ENCODE measurements at regions not wholly inside any gene's neighbourhood (a gene's known extent, or its start where the extent isn't known, plus 50 kb on each side); places are given as distances from the start of the nearest gene placed in this dataset.

DNA sequence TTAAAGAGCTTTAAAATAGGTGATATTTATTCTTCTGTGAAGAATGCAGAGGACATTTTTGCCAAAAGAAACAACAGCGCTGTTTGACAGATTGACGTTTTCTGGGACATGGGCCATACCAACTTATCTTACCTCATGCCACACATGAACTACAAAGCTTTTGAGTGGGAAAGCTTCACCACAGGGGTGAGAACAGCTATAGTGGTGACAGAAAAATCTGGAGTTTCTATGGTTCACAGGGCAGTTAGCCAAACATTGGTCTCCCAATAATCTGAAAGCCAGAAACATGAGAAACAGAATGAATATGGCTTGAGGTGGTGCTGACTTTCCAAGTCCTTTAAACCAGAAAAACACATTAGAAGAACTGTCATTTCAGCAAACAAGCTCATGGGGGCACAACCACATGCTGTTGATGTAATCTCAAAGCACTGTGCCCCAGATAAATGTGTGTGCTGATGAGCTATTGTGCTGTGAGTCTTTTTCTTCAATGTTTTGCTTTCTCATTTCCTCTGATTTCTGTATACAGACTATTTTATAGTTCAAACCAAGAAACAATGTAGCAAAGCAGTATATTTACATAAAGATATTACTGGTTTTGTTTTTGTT is 905.4 kb downstream of the SLC16A7 start:
- dilution Hi-C loops (cut with MboI; ENCODE audit: extremely low pct_ligation_motif_present, low sequenced_read_pairs) = no loop called here

DNA sequence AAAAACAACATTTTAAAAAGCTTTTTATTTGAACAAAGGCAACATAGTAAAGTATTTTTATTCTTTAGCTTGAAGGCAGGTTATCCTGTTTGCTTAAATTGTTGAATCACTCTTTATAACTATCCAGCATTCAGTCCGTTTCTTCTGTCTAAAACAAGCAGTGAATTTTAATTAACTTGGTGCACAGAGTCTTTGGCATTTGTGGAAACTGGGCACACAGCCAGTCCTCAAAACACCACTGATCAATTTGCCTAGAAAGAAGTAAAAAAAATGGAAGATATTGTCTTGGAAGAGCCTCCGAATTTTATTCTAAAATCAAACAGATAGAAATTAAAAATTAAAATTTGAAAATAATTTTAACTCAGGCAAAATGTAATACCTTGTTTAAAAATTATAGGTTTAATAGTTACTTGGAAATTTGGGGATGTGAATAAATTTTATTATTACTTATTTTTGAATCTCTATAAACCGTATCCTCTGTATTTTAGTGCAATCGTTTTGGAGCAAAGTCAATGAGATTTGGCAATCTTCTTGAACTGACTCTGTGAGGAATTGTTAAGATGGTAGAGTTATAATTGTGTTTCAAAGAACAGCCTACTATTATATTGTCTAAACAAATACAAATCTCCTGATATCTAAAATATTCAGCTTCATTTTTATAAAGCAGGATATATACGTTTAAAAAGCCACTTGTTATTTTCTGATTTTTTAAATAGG is 927.0 kb downstream of the SLC16A7 start:
- Histone ChIP-seq H3K9ac (ENCODE audit: control insufficient read depth, extremely low read depth, insufficient read depth, low read length) (no peak overlapping the region), H3K4me1 (ENCODE audit: control insufficient read depth, extremely low read depth, insufficient read depth, low read length) (no peaks in the 10 kb centered on the region), H3K36me3 (ENCODE audit: control insufficient read depth in 2 of 2, extremely low read depth in 1 of 2, insufficient read depth in 2 of 2, low read length in 2 of 2) (no peaks in the 10 kb centered on the region), H3K79me2 (ENCODE audit: control insufficient read depth, insufficient read depth, low read length) (no peaks in the 10 kb centered on the region), H4K20me1 (ENCODE audit: control insufficient read depth, extremely low read depth, insufficient read depth, low read length) (no peaks in the 10 kb centered on the region), H2AFZ (ENCODE audit: control insufficient read depth, low read length) (no peak overlapping the region), H3K27me3 (ENCODE audit: control insufficient read depth, extremely low read depth, insufficient read depth, low read length) (no peaks in the 10 kb centered on the region), H3K9me3 (ENCODE audit: control insufficient read depth, low read depth, low read length) (no peaks in the 10 kb centered on the region), H3K27ac (ENCODE audit: control insufficient read depth, insufficient read depth, low read length) (no peak overlapping the region), H3K9me1 (ENCODE audit: control insufficient read depth, extremely low read depth, insufficient read depth, low read length) (no peaks in the 10 kb centered on the region), H3K4me3 (ENCODE audit: control insufficient read depth in 2 of 3, extremely low read depth in 1 of 3, insufficient read depth in 2 of 3, low read depth in 1 of 3, low read length in 3 of 3) (no peak overlapping the region), H3K4me2 (ENCODE audit: control insufficient read depth, extremely low read depth, insufficient read depth, low read depth, low read length) (no peak overlapping the region)
- DNase-seq (ENCODE audit: low read depth, low spot score) (no peak), FAIRE-seq (no peak)
- TF ChIP-seq, protein P1, sequence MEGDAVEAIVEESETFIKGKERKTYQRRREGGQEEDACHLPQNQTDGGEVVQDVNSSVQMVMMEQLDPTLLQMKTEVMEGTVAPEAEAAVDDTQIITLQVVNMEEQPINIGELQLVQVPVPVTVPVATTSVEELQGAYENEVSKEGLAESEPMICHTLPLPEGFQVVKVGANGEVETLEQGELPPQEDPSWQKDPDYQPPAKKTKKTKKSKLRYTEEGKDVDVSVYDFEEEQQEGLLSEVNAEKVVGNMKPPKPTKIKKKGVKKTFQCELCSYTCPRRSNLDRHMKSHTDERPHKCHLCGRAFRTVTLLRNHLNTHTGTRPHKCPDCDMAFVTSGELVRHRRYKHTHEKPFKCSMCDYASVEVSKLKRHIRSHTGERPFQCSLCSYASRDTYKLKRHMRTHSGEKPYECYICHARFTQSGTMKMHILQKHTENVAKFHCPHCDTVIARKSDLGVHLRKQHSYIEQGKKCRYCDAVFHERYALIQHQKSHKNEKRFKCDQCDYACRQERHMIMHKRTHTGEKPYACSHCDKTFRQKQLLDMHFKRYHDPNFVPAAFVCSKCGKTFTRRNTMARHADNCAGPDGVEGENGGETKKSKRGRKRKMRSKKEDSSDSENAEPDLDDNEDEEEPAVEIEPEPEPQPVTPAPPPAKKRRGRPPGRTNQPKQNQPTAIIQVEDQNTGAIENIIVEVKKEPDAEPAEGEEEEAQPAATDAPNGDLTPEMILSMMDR (optimal IDR thresholded peaks at IDR 0.05 in 1 of 3, IDR thresholded peaks at IDR 0.05 in 1 of 3, conservative IDR thresholded peaks at IDR 0.05 in 1 of 3; ENCODE audit: extremely low read depth in 1 of 3, insufficient read depth in 2 of 3, low read length in 3 of 3) = no peak
- TF ChIP-seq EZH2 (IDR thresholded peaks at IDR 0.05; ENCODE audit: low read length) = no peak
- dilution Hi-C loops (cut with MboI; ENCODE audit: extremely low pct_ligation_motif_present, low sequenced_read_pairs) = no loop called here

More for the DNA sequence above, 905.4 kb downstream of the SLC16A7 start:
- Histone ChIP-seq H3K36me3 (ENCODE audit: control insufficient read depth in 2 of 2, extremely low read depth in 1 of 2, insufficient read depth in 2 of 2, low read length in 2 of 2) (no peaks in the 10 kb centered on the region), H2AFZ (ENCODE audit: control insufficient read depth, low read length) (no peak overlapping the region), H3K27me3 (ENCODE audit: control insufficient read depth, extremely low read depth, insufficient read depth, low read length) (no peaks in the 10 kb centered on the region), H3K9me1 (ENCODE audit: control insufficient read depth, extremely low read depth, insufficient read depth, low read length) (no peaks in the 10 kb centered on the region), H4K20me1 (ENCODE audit: control insufficient read depth, extremely low read depth, insufficient read depth, low read length) (no peaks in the 10 kb centered on the region), H3K4me3 (ENCODE audit: control insufficient read depth in 2 of 3, extremely low read depth in 1 of 3, insufficient read depth in 2 of 3, low read depth in 1 of 3, low read length in 3 of 3) (no peak overlapping the region), H3K9ac (ENCODE audit: control insufficient read depth, extremely low read depth, insufficient read depth, low read length) (no peak overlapping the region), H3K9me3 (ENCODE audit: control insufficient read depth, low read depth, low read length) (no peaks in the 10 kb centered on the region), H3K4me2 (ENCODE audit: control insufficient read depth, extremely low read depth, insufficient read depth, low read depth, low read length) (no peak overlapping the region), H3K79me2 (ENCODE audit: control insufficient read depth, insufficient read depth, low read length) (no peaks in the 10 kb centered on the region), H3K4me1 (ENCODE audit: control insufficient read depth, extremely low read depth, insufficient read depth, low read length) (no peaks in the 10 kb centered on the region), H3K27ac (ENCODE audit: control insufficient read depth, insufficient read depth, low read length) (no peak overlapping the region)
- no peak for FAIRE-seq
- TF ChIP-seq, protein P1 (optimal IDR thresholded peaks at IDR 0.05 in 1 of 3, IDR thresholded peaks at IDR 0.05 in 1 of 3, conservative IDR thresholded peaks at IDR 0.05 in 1 of 3; ENCODE audit: extremely low read depth in 1 of 3, insufficient read depth in 2 of 3, low read length in 3 of 3) = peak in 1 of 3 experiments; percentile 11
- no peak for TF ChIP-seq EZH2 (IDR thresholded peaks at IDR 0.05; ENCODE audit: low read length)
- DNase-seq (ENCODE audit: low read depth, low spot score) = no peak
